ENCODE measurements at regions not wholly inside any gene's neighbourhood (a gene's known extent, or its start where the extent isn't known, plus 50 kb on each side); places are given as distances from the start of the nearest gene placed in this dataset.

DNA sequence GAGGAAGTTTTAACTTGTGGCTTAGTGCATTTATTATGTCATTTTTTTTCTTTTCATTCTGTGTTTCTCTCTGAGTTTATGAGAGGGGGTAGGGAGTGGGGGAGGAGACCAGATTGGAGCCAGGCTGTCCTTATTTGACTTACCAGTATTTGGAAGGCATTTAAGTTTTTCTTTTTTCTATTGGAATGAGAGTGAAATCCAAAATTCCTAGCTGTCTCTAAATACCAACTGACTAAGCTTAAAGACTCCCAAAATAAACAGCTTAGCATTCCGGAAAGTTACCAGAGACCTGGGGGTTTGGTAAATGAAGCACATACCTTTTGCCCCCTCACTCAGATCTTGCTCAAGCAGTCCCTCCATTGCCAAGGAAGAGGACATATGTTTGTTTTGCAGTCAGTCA is 581.9 kb upstream of the BRINP1 start:
- Histone ChIP-seq H3K9ac (ENCODE audit: low read depth, low read length) (no peak overlapping the region), H3K4me3 (ENCODE audit: low read depth, low read length) (no peak overlapping the region), H3K27me3 (ENCODE audit: control insufficient read depth, insufficient read depth, low read length) (no peaks in the 10 kb centered on the region), H3K4me1 (ENCODE audit: control insufficient read depth, insufficient read depth, low read length) (no peaks in the 10 kb centered on the region), H3K36me3 (ENCODE audit: control insufficient read depth, insufficient read depth, low read length) (no peaks in the 10 kb centered on the region), H3K9me3 (ENCODE audit: control insufficient read depth, insufficient read depth, low read length) (no peaks in the 10 kb centered on the region)

DNA sequence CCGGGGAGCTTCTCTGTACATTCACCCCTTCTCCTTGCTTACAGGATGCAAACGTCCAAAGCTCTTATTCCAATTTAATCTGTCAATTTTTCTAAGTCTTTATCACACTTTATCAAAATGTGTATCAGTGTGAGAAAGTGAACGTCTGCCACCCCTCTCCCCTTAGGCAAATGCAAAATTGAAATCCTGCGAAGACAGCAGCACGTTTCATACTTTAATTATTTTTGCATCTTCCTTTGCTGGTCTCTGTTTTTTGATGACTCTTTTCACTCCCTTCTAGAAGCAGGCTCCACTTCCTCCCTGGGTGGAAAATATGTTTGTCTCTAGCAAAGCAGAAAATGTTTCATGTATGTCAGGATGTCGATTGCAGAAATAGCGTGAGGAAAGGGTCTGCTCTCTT is 576.5 kb upstream of the BRINP1 start:
- no peaks in the 10 kb centered on the region for H3K9me3 ChIP-seq (ENCODE audit: control insufficient read depth, insufficient read depth, low read length)
- H3K36me3 ChIP-seq (ENCODE audit: control insufficient read depth, insufficient read depth, low read length): no peaks in the 10 kb centered on the region
- no peak overlapping the region for H3K9ac ChIP-seq (ENCODE audit: low read depth, low read length)
- H3K4me3 ChIP-seq (ENCODE audit: low read depth, low read length): no peak overlapping the region
- H3K27me3 ChIP-seq (ENCODE audit: control insufficient read depth, insufficient read depth, low read length): no peaks in the 10 kb centered on the region
- H3K4me1 ChIP-seq (ENCODE audit: control insufficient read depth, insufficient read depth, low read length): no peaks in the 10 kb centered on the region

DNA sequence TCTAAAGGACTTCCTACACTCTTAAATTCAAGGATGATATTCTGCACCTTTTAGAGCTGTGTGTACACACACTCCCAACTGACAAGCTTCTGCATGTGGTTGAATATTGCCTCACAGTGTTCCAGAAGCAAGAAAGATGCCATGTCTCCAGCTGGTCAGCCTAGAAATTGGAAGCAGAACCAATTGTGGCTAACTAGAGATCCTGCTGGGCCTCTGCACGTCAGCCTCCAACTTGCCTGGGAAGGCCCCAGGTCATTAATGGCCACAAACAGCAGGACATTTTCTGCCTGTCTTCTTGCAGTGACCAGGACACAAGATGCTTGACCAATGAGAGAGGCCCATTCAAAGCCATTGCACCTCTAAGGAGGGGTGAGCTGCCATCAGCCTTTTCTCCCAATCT is 571.9 kb upstream of the BRINP1 start:
- H3K4me3 ChIP-seq (ENCODE audit: low read depth, low read length): no peak overlapping the region
- H3K9me3 ChIP-seq (ENCODE audit: control insufficient read depth, insufficient read depth, low read length): no peaks in the 10 kb centered on the region
- no peak overlapping the region for H3K9ac ChIP-seq (ENCODE audit: low read depth, low read length)
- no peaks in the 10 kb centered on the region for H3K36me3 ChIP-seq (ENCODE audit: control insufficient read depth, insufficient read depth, low read length)
- no peaks in the 10 kb centered on the region for H3K27me3 ChIP-seq (ENCODE audit: control insufficient read depth, insufficient read depth, low read length)
- H3K4me1 ChIP-seq (ENCODE audit: control insufficient read depth, insufficient read depth, low read length): peaks cover 4% of the 10 kb centered on the region

DNA sequence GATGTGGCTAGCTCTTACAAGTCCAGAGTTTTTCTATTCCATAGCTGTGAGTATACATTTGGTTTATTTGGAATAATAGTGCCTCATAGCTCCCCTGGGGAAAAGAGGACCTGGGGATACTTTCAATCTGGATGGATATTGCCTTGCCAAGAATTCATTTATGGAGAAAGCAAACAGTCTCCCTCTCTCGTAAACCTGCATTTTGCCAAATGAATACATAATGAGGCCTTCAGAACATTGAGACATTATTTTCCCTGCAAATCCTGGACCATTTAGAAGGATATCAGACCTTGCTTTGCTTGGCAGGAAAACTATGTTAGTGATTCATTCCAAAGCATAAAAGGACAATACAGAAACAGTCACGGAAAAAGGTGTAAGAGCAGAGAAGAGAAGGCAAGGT is 569.6 kb upstream of the BRINP1 start:
- no peaks in the 10 kb centered on the region for H3K27me3 ChIP-seq (ENCODE audit: control insufficient read depth, insufficient read depth, low read length)
- H3K36me3 ChIP-seq (ENCODE audit: control insufficient read depth, insufficient read depth, low read length): no peaks in the 10 kb centered on the region
- H3K4me3 ChIP-seq (ENCODE audit: low read depth, low read length): no peak overlapping the region
- H3K9ac ChIP-seq (ENCODE audit: low read depth, low read length): no peak overlapping the region
- peaks cover 4% of the 10 kb centered on the region for H3K4me1 ChIP-seq (ENCODE audit: control insufficient read depth, insufficient read depth, low read length)
- H3K9me3 ChIP-seq (ENCODE audit: control insufficient read depth, insufficient read depth, low read length): no peaks in the 10 kb centered on the region

DNA sequence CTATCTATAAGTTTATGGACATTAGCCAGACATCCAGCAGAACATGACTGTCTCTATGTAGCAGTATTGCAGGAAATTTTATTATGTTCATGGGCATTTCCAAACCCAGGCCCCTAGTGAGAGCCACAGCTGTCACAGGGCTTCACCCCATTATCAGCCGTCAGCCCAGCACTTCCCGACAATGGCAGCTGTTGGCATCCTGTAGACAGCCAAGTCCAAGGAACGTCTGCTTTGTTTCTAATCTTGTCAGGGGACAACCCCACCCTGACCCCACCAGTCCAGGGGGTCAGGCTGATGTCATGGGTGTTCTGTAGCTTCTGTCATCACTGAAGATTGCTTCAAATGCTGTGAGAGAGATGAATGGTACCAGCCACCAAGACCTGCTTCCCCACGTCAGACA is 565.3 kb upstream of the BRINP1 start:
- Histone ChIP-seq H3K4me1 (ENCODE audit: control insufficient read depth, insufficient read depth, low read length) (no peaks in the 10 kb centered on the region), H3K27me3 (ENCODE audit: control insufficient read depth, insufficient read depth, low read length) (no peaks in the 10 kb centered on the region), H3K36me3 (ENCODE audit: control insufficient read depth, insufficient read depth, low read length) (no peaks in the 10 kb centered on the region)

DNA sequence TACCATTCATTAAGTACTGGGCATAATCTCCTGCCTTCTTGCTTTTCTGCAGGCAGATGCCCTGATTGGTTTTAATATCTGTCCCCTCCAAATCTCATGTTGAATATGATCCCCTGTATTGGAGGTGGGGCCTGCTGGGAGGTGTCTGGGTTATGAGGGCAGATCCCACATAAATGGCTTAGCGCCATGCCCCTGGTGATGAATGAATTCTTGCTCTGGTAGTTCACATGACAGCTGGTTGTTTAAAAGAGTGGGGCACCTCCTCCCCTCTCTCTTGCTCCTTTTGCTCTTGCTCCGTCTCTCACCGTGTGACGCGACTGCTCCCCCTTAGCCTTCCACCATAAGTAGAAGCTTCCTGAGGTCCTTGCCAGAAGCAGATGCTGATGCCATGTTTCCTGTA is 564.0 kb upstream of the BRINP1 start:
- no peaks in the 10 kb centered on the region for H3K36me3 ChIP-seq (ENCODE audit: control insufficient read depth, insufficient read depth, low read length)
- H3K9me3 ChIP-seq (ENCODE audit: control insufficient read depth, insufficient read depth, low read length): no peaks in the 10 kb centered on the region
- no peak overlapping the region for H3K4me3 ChIP-seq (ENCODE audit: low read depth, low read length)
- H3K4me1 ChIP-seq (ENCODE audit: control insufficient read depth, insufficient read depth, low read length): no peaks in the 10 kb centered on the region
- H3K27me3 ChIP-seq (ENCODE audit: control insufficient read depth, insufficient read depth, low read length): no peaks in the 10 kb centered on the region
- no peak overlapping the region for H3K9ac ChIP-seq (ENCODE audit: low read depth, low read length)

More for the DNA sequence above, 565.3 kb upstream of the BRINP1 start:
- Histone ChIP-seq H3K4me3 (ENCODE audit: low read depth, low read length) (no peak overlapping the region), H3K9me3 (ENCODE audit: control insufficient read depth, insufficient read depth, low read length) (no peaks in the 10 kb centered on the region), H3K9ac (ENCODE audit: low read depth, low read length) (no peak overlapping the region)

DNA sequence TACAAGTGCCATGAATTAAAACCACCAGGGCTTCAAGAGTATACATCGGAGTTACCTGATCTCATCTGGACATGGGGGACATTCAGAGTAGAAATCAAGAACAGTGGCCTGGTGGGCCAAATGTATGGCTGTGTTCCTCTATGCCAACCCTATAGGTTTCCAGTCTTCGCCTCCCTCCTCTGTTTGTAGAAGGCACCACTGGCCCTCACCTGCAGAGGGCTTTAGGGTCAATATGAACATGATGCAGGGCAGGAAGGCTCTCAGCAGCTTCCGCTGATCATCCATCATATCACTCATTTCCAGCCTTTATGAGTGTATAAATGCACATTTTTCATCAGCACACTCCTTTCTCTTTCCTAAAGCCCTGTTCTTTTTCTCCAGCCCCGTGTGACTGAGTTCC is 555.5 kb upstream of the BRINP1 start:
- H3K9ac ChIP-seq (ENCODE audit: low read depth, low read length): no peak overlapping the region
- no peak overlapping the region for H3K4me3 ChIP-seq (ENCODE audit: low read depth, low read length)
- no peaks in the 10 kb centered on the region for H3K27me3 ChIP-seq (ENCODE audit: control insufficient read depth, insufficient read depth, low read length)
- H3K4me1 ChIP-seq (ENCODE audit: control insufficient read depth, insufficient read depth, low read length): no peaks in the 10 kb centered on the region
- no peaks in the 10 kb centered on the region for H3K9me3 ChIP-seq (ENCODE audit: control insufficient read depth, insufficient read depth, low read length)
- no peaks in the 10 kb centered on the region for H3K36me3 ChIP-seq (ENCODE audit: control insufficient read depth, insufficient read depth, low read length)

DNA sequence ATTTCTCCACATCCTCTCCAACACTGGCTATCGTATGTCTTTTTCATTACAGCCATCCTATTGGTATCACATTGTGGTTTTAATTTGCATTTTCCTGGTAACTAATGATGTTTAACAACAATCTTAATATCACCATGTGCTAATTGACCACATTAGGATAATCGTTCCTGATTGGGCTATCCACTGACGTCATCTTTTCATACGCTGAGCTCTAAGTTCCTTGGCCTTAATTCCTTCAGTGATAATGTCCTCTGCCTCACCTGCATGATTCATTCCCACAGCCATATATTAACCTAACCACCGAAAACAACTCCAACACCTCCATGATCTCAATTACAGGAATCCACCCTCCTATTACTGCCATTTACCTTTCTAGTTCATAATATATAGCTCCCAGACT is 547.9 kb upstream of the BRINP1 start:
- no peak overlapping the region for H3K4me3 ChIP-seq (ENCODE audit: low read depth, low read length)
- H3K4me1 ChIP-seq (ENCODE audit: control insufficient read depth, insufficient read depth, low read length): no peaks in the 10 kb centered on the region
- H3K9me3 ChIP-seq (ENCODE audit: control insufficient read depth, insufficient read depth, low read length): no peaks in the 10 kb centered on the region
- H3K27me3 ChIP-seq (ENCODE audit: control insufficient read depth, insufficient read depth, low read length): no peaks in the 10 kb centered on the region
- no peaks in the 10 kb centered on the region for H3K36me3 ChIP-seq (ENCODE audit: control insufficient read depth, insufficient read depth, low read length)
- no peak overlapping the region for H3K9ac ChIP-seq (ENCODE audit: low read depth, low read length)

DNA sequence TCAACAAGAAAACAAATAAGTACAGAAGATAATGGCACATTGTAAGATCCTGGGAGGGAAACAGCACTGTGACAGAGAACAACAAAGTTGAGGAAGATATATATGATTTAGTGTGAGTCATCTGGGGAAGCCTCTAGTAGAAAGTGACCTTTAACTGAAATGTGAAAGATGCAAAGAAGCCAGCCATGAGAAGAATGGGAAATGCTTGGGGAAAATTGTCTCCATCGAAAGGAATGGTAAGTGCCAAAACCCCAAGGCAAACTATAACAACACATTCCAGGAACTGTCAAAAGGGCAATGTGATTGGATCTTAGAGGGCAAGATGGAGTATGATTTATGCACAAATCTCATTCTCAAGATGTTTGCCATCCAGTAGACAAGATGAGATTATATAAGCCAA is 537.8 kb upstream of the BRINP1 start:
- no peak overlapping the region for H3K4me3 ChIP-seq (ENCODE audit: low read depth, low read length)
- no peaks in the 10 kb centered on the region for H3K9me3 ChIP-seq (ENCODE audit: control insufficient read depth, insufficient read depth, low read length)
- no peaks in the 10 kb centered on the region for H3K36me3 ChIP-seq (ENCODE audit: control insufficient read depth, insufficient read depth, low read length)
- H3K27me3 ChIP-seq (ENCODE audit: control insufficient read depth, insufficient read depth, low read length): no peaks in the 10 kb centered on the region
- peaks cover 7% of the 10 kb centered on the region for H3K4me1 ChIP-seq (ENCODE audit: control insufficient read depth, insufficient read depth, low read length)
- H3K9ac ChIP-seq (ENCODE audit: low read depth, low read length): no peak overlapping the region

DNA sequence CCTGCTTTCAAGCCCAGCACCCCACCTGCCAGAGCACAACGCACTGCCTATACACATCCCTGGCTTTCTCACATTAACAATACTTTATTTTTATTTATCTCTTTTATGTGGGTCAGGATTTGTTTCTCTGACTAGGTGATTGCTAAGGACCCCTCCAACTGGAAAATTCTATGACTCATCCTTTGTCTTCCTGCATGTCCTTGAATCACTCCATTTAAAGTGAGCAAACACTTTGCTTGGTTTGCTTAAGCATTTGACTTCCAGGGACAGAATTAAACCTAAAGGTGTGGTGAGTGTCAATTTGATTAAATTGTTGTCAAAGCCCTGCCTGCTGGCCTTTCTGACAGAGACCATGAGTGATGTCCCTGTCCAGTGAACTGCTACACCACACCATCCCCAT is 536.5 kb upstream of the BRINP1 start:
- Histone ChIP-seq H3K9me3 (ENCODE audit: control insufficient read depth, insufficient read depth, low read length) (no peaks in the 10 kb centered on the region), H3K36me3 (ENCODE audit: control insufficient read depth, insufficient read depth, low read length) (no peaks in the 10 kb centered on the region), H3K9ac (ENCODE audit: low read depth, low read length) (no peak overlapping the region), H3K27me3 (ENCODE audit: control insufficient read depth, insufficient read depth, low read length) (no peaks in the 10 kb centered on the region), H3K4me3 (ENCODE audit: low read depth, low read length) (no peak overlapping the region), H3K4me1 (ENCODE audit: control insufficient read depth, insufficient read depth, low read length) (peaks cover 7% of the 10 kb centered on the region)

DNA sequence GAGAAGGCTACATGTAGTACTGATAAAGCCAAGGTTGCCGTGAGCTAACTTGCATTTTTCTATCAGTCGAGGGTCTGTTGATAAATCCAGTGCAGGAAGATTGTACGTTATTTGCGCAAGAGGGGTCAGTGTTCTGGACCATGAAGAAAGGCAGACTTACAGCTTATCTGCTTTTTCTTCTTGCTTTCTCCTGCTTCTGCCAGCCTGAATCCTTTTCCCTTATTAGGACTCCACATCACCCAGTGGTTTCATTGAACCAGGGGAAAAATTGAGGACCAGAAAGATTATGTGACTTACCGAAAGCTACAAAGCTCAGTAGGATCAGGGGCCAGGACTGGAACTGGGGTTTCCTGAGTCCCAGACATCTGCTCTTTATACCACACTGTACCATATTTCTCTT is 534.6 kb upstream of the BRINP1 start:
- Histone ChIP-seq H3K4me1 (ENCODE audit: control insufficient read depth, insufficient read depth, low read length) (peaks cover 7% of the 10 kb centered on the region), H3K4me3 (ENCODE audit: low read depth, low read length) (no peak overlapping the region), H3K27me3 (ENCODE audit: control insufficient read depth, insufficient read depth, low read length) (no peaks in the 10 kb centered on the region), H3K9me3 (ENCODE audit: control insufficient read depth, insufficient read depth, low read length) (no peaks in the 10 kb centered on the region), H3K9ac (ENCODE audit: low read depth, low read length) (no peak overlapping the region), H3K36me3 (ENCODE audit: control insufficient read depth, insufficient read depth, low read length) (no peaks in the 10 kb centered on the region)

DNA sequence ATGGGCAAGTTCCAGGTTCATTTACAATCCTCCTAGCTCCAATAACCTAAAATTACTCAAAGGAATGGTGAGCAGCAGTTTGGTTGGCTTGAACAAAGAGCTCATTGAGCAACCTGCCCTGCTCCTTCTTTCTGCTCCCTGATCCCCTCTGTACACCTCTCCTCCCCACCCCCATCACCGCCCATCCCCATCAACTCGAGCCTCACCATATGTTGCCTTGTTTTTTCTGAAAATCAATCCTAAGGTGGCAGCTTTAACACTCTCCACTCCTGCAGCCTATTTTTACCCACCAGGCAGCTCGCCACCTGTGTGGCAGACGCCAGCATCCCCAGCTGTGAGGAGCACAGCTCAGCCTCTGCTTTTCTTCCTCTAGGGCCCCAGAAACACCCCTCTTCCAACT is 533.4 kb upstream of the BRINP1 start:
- no peak overlapping the region for H3K4me3 ChIP-seq (ENCODE audit: low read depth, low read length)
- H3K27me3 ChIP-seq (ENCODE audit: control insufficient read depth, insufficient read depth, low read length): no peaks in the 10 kb centered on the region
- no peak overlapping the region for H3K9ac ChIP-seq (ENCODE audit: low read depth, low read length)
- H3K4me1 ChIP-seq (ENCODE audit: control insufficient read depth, insufficient read depth, low read length): peaks cover 7% of the 10 kb centered on the region
- no peaks in the 10 kb centered on the region for H3K9me3 ChIP-seq (ENCODE audit: control insufficient read depth, insufficient read depth, low read length)
- no peaks in the 10 kb centered on the region for H3K36me3 ChIP-seq (ENCODE audit: control insufficient read depth, insufficient read depth, low read length)

DNA sequence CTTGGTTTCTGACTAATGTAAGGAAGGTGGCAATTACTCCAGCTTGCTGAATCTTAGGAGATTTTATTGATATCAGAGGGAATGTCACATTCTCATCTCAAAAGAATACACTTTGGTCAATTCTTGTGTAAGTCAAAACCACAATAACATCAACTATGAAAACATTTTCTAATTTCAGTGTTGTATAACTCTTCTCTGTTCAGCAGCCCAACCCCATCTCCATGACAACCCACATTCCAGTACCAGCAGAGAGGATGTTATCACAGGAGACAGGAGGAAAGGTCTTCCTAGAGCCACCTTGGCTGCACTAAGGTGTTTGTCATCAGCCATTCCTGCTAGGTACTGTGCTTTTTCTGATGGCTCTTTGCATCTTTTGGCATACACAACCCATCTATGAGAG is 529.1 kb upstream of the BRINP1 start:
- no peaks in the 10 kb centered on the region for H3K27me3 ChIP-seq (ENCODE audit: control insufficient read depth, insufficient read depth, low read length)
- H3K9ac ChIP-seq (ENCODE audit: low read depth, low read length): no peak overlapping the region
- H3K9me3 ChIP-seq (ENCODE audit: control insufficient read depth, insufficient read depth, low read length): no peaks in the 10 kb centered on the region
- H3K4me3 ChIP-seq (ENCODE audit: low read depth, low read length): no peak overlapping the region
- H3K36me3 ChIP-seq (ENCODE audit: control insufficient read depth, insufficient read depth, low read length): no peaks in the 10 kb centered on the region
- H3K4me1 ChIP-seq (ENCODE audit: control insufficient read depth, insufficient read depth, low read length): peaks cover 7% of the 10 kb centered on the region
